Heart left ventricle (tissue), 16 donors: ENCODE measurements at regions not wholly inside any gene's neighbourhood (a gene's known extent, or its start where the extent isn't known, plus 50 kb on each side); places are given as distances from the start of the nearest gene placed in this dataset.

Source experiments
- ATAC-seq, 4 donors: fragments of 200-7000 bp; cut with Tn5 transposase; one replicate each; pipeline ENCODE4 v1.9.1; 2020 to 2022; ENCODE audit warnings: moderate library complexity in 4 of 4, mild to moderate bottlenecking in 3 of 4, moderate number of reproducible peaks in 1 of 4
- DNase-seq, 5 donors: peaks; one replicate each; pipeline ENCODE4 v3.0.0-alpha.2; 2020
- H3K27ac ChIP-seq, 12 donors: fragments of 200-600 bp; sonication (generic) in 4 of 12; one replicate each; pipeline versions ENCODE4 v1.5.0 to v1.8.0; 2016 to 2022; ENCODE audit warnings: mild to moderate bottlenecking in 2 of 12
- H3K27me3 ChIP-seq, 9 donors: fragments of 200-600 bp; sonication (generic) in 2 of 9; one replicate each; pipeline versions ENCODE4 v1.5.1 to v1.8.0; 2016 to 2022; ENCODE audit warnings: mild to moderate bottlenecking in 3 of 9
- H3K36me3 ChIP-seq, 9 donors: fragments of 200-600 bp; sonication (generic) in 2 of 9; one replicate each; pipeline versions ENCODE4 v1.5.0 to v1.8.0; 2018 to 2022; ENCODE audit warnings: mild to moderate bottlenecking in 2 of 9
- H3K4me1 ChIP-seq, 12 donors: fragments of 200-600 bp; sonication (generic) in 4 of 12; one replicate each; pipeline versions ENCODE4 v1.5.0 to v1.8.0; 2016 to 2022; ENCODE audit warnings: mild to moderate bottlenecking in 3 of 12
- H3K4me3 ChIP-seq, 12 donors: fragments of 200-600 bp; sonication (generic) in 4 of 12; one replicate each; pipeline versions ENCODE4 v1.5.0 to v1.8.0; 2017 to 2022; ENCODE audit warnings: mild to moderate bottlenecking in 9 of 12, moderate library complexity in 4 of 12
- H3K9me3 ChIP-seq, 12 donors: fragments of 200-600 bp; sonication (generic) in 4 of 12; one replicate each; pipeline versions ENCODE4 v1.5.0 to v1.8.0; 2016 to 2022; ENCODE audit warnings: mild to moderate bottlenecking in 1 of 12
- CTCF ChIP-seq, 12 donors: fragments of 200-600 bp; sonication (generic) in 4 of 12; IDR thresholded peaks; one replicate each; pipeline versions ENCODE4 v1.5.0 to v1.8.0; 2018 to 2022; ENCODE audit warnings: antibody characterized with exemption in 12 of 12, mild to moderate bottlenecking in 5 of 12
- POLR2A ChIP-seq, 2 donors: fragments of 450-650 bp; IDR thresholded peaks; one replicate each; pipeline ENCODE4 v1.6.1; 2017; ENCODE audit warnings: antibody characterized with exemption in 2 of 2, mild to moderate bottlenecking in 2 of 2, moderate library complexity in 2 of 2
- WGBS, 4 donors: extraction: QIAGEN DNeasy Blood & Tissue Kit in 2 of 4; methylation state at CpG; one replicate each; pipeline versions ENCODE4 v1.1.5 to v1.1.7; 2013 to 2018; 5-methylcytosine and 5-hydroxymethylcytosine counted together
- intact Hi-C, 10 donors: fragments of 100-400 bp; cut with DNase I; formaldehyde crosslinking; loops; one replicate each; pipeline versions ENCODE4 v1.11.1 to v1.14.2; 2022
- donor health status: ischemic (EF 13 %, LVEDD 7.1; RV severe dilation, severe dysfunction).
- donor health status: healthy with polysubstance abuse.
- donor health status: DM: no; HTN: yes; CAD: no.
- donor health status: DM: no; HTN: no; CAD: no.
- donor health status: ischemic (EF 25% LVEDD 6.9; RV normal size, moderate dysfunction).
- donor health status: ischemic (EF 25% LVEDD 5.7; RV mildly dilated, moderate dysfunction).
- donor health status: healthy.
- donor health status: DM: yes; HTN: yes; CAD: no.
- donor health status: ischemic (EF 35%, LVEDD 5.7; RV mildly dilated, moderate dysfunction).
- donor health status: nonischemic (EF 11% LVEDD 7.7; RV severe dilation, severe dysfunction).
- donor health status: DM: yes; HTN: yes; CAD: no.
- donor health status: PGD.
- donor health status: ischemic (EF 29% LVEDD 5.4; RV normal size, mild dysfunction).
- donor health status: nonischemic (EF 23%, LVEDD 6.1; RV moderate dilation, normal function).

- peak in 1 of 4 donors; percentile 60 for ATAC-seq
- H3K36me3 ChIP-seq = no peaks in the 10 kb centered on the region
- peak overlapping the region in 1 of 12 donors; percentile 26 for H3K27ac ChIP-seq
- H3K4me1 ChIP-seq = peaks cover 0 to 20% (median 0%) of the 10 kb centered on the region in 12 donors
- TF ChIP-seq POLR2A (IDR thresholded peaks at IDR 0.05) (no peak), CTCF (IDR thresholded peaks at IDR 0.05) (no peak)
- 69 to 89% (median 75%) methylated on average over 12 of the region's 12 CpGs for WGBS, 4 donors
- intact Hi-C loops = no loop called here
- H3K9me3 ChIP-seq = no peaks in the 10 kb centered on the region
- H3K4me3 ChIP-seq = no peak overlapping the region
- H3K27me3 ChIP-seq = peaks cover 0 to 7% (median 0%) of the 10 kb centered on the region in 9 donors
- no peak for DNase-seq
Observed at GRCh38 chrX:134737721-134738369, 59.2 kb downstream of the PABIR2 start.

- 59 to 63% (median 60%) methylated on average over 6 of the region's 6 CpGs for WGBS, 4 donors
- peak overlapping the region in 1 of 12 donors; percentile 26 for H3K27ac ChIP-seq
- H3K36me3 ChIP-seq = no peaks in the 10 kb centered on the region
- ATAC-seq (peak; percentile 36 to 70 (median 54)), DNase-seq (no peak)
- no peaks in the 10 kb centered on the region for H3K9me3 ChIP-seq
- TF ChIP-seq CTCF (IDR thresholded peaks at IDR 0.05) = no peak
- TF ChIP-seq POLR2A (IDR thresholded peaks at IDR 0.05) = no peak
- intact Hi-C loops = no loop called here
- peaks cover 0 to 4% (median 0%) of the 10 kb centered on the region in 9 donors for H3K27me3 ChIP-seq
- no peak overlapping the region for H3K4me3 ChIP-seq
- H3K4me1 ChIP-seq = peaks cover 0 to 20% (median 0%) of the 10 kb centered on the region in 12 donors
Observed at GRCh38 chrX:134737061-134737460, 59.9 kb downstream of the PABIR2 start.

GRCh38 chrX:134736356-134736755 is 60.6 kb downstream of the PABIR2 start:
- H3K4me1 ChIP-seq = peaks cover 0 to 20% (median 0%) of the 10 kb centered on the region in 12 donors
- 75 to 95% (median 84%) methylated on average over 7 of the region's 7 CpGs for WGBS, 4 donors
- H3K27ac ChIP-seq = no peak overlapping the region
- intact Hi-C loops = no loop called here
- no peaks in the 10 kb centered on the region for H3K36me3 ChIP-seq
- no peak for TF ChIP-seq CTCF (IDR thresholded peaks at IDR 0.05)
- no peak for TF ChIP-seq POLR2A (IDR thresholded peaks at IDR 0.05)
- peaks cover 0 to 4% (median 0%) of the 10 kb centered on the region in 9 donors for H3K27me3 ChIP-seq
- H3K9me3 ChIP-seq = no peaks in the 10 kb centered on the region
- H3K4me3 ChIP-seq = no peak overlapping the region
- no peak for DNase-seq
- no peak for ATAC-seq

- no peak for ATAC-seq
- H3K4me3 ChIP-seq = no peak overlapping the region
- TF ChIP-seq POLR2A (IDR thresholded peaks at IDR 0.05) (no peak), CTCF (IDR thresholded peaks at IDR 0.05) (no peak)
- intact Hi-C loops = no loop called here
- WGBS, 4 donors = 67 to 80% (median 74%) methylated on average over 2 of the region's 2 CpGs
- H3K27ac ChIP-seq = no peak overlapping the region
- no peaks in the 10 kb centered on the region for H3K9me3 ChIP-seq
- no peak for DNase-seq
- peaks cover 0 to 20% (median 0%) of the 10 kb centered on the region in 12 donors for H3K4me1 ChIP-seq
- H3K27me3 ChIP-seq = peaks cover 0 to 4% (median 0%) of the 10 kb centered on the region in 9 donors
- H3K36me3 ChIP-seq = no peaks in the 10 kb centered on the region
Observed at GRCh38 chrX:134735015-134735414, 62.0 kb downstream of the PABIR2 start.
